ENCODE measurements at regions not wholly inside any gene's neighbourhood (a gene's known extent, or its start where the extent isn't known, plus 50 kb on each side); places are given as distances from the start of the nearest gene placed in this dataset.
"Not testable (repeated sequence)": the region's sequence is repeated elsewhere in the genome, so short reads cannot be mapped to it uniquely, and the experiment has no call there.

DNA sequence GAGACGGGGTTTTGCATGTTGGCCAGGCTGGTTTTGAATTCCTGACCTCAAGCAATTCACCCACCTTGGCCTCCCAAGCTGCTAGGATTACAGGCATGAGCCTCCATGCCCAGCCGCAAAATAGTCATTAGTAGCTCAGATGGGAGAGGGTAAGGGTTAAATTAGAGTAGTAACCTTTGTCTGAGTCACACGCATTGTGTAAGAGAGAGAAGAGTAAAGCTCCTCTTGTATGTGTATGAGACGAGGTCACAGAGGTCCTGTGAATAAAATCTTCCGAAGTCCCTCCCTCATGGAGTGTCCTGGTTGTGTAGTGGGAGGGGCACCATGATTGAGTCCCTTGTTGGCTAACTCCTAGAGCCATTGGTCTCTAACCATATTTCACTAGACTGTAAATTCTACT lies 85.2 kb upstream of the CDC14C start:
- H3K9me3 Mint-ChIP-seq = no peaks in the 10 kb centered on the region
- no peak overlapping the region for H3K27ac ChIP-seq (ENCODE audit: low read depth, low read length)
- H3K9me3 ChIP-seq (ENCODE audit: control insufficient read depth, low read length) = no peaks in the 10 kb centered on the region
- no peaks in the 10 kb centered on the region for H3K4me1 ChIP-seq (ENCODE audit: control insufficient read depth, insufficient read depth, low read length)
- 81 to 87% methylated on average over 4 to 5 of the region's 5 CpGs for WGBS, 2 experiments (ENCODE audit: insufficient coverage in 1 of 2, insufficient read length in 1 of 2)
- TF ChIP-seq, protein P1, sequence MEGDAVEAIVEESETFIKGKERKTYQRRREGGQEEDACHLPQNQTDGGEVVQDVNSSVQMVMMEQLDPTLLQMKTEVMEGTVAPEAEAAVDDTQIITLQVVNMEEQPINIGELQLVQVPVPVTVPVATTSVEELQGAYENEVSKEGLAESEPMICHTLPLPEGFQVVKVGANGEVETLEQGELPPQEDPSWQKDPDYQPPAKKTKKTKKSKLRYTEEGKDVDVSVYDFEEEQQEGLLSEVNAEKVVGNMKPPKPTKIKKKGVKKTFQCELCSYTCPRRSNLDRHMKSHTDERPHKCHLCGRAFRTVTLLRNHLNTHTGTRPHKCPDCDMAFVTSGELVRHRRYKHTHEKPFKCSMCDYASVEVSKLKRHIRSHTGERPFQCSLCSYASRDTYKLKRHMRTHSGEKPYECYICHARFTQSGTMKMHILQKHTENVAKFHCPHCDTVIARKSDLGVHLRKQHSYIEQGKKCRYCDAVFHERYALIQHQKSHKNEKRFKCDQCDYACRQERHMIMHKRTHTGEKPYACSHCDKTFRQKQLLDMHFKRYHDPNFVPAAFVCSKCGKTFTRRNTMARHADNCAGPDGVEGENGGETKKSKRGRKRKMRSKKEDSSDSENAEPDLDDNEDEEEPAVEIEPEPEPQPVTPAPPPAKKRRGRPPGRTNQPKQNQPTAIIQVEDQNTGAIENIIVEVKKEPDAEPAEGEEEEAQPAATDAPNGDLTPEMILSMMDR (conservative IDR thresholded peaks at IDR 0.05) = no peak
- H3K27me3 ChIP-seq (ENCODE audit: control insufficient read depth, insufficient read depth, low read length, poor library complexity, severe bottlenecking) = no peaks in the 10 kb centered on the region
- H3K27me3 Mint-ChIP-seq (ENCODE audit: insufficient read depth) = no peaks in the 10 kb centered on the region
- H3K36me3 ChIP-seq (ENCODE audit: control insufficient read depth, insufficient read depth, low read length) = no peaks in the 10 kb centered on the region
- H3K27ac Mint-ChIP-seq = no peak overlapping the region
- no peak overlapping the region for H3K9ac ChIP-seq (ENCODE audit: extremely low read depth, low read length, poor library complexity, severe bottlenecking)
- no peaks in the 10 kb centered on the region for H3K36me3 Mint-ChIP-seq (ENCODE audit: low read depth)
- H3K4me3 Mint-ChIP-seq = no peak overlapping the region
- DNase-seq = no peak
- no peak overlapping the region for H3K4me3 ChIP-seq (ENCODE audit: low read length)
- H3K4me1 Mint-ChIP-seq = no peaks in the 10 kb centered on the region

DNA sequence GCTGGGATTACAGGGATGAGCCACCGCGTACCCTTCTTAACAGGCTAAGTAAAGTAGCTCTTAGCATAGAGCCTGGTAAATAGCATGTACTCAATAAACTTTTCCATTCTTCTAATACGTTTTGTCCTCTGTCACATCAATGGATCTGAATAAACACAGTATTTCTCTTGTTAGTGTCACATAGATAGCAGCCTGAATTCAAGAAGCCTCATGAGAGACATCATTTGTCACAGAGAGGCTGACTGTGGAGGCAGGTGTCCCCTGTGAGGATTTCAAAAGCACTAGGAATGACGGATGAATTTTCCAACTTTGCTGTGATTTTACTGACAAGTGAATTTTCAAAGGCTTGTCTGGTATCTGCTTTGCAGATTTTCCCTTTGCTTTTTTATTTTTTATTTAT lies 82.6 kb upstream of the CDC14C start:
- Histone ChIP-seq H3K4me3 (ENCODE audit: low read length) (no peak overlapping the region), H3K9ac (ENCODE audit: extremely low read depth, low read length, poor library complexity, severe bottlenecking) (no peak overlapping the region), H3K27me3 (ENCODE audit: control insufficient read depth, insufficient read depth, low read length, poor library complexity, severe bottlenecking) (no peaks in the 10 kb centered on the region), H3K27ac (ENCODE audit: low read depth, low read length) (no peak overlapping the region), H3K4me1 (ENCODE audit: control insufficient read depth, insufficient read depth, low read length) (no peaks in the 10 kb centered on the region), H3K36me3 (ENCODE audit: control insufficient read depth, insufficient read depth, low read length) (no peaks in the 10 kb centered on the region), H3K9me3 (ENCODE audit: control insufficient read depth, low read length) (no peaks in the 10 kb centered on the region)
- WGBS, 2 experiments (ENCODE audit: insufficient coverage in 1 of 2, insufficient read length in 1 of 2) = 92 to 93% methylated on average over 4 of the region's 4 CpGs
- peaks cover 9% of the 10 kb centered on the region for H3K9me3 Mint-ChIP-seq
- TF ChIP-seq, protein P1 (conservative IDR thresholded peaks at IDR 0.05) = no peak
- H3K4me1 Mint-ChIP-seq = no peaks in the 10 kb centered on the region
- H3K27me3 Mint-ChIP-seq (ENCODE audit: insufficient read depth) = no peaks in the 10 kb centered on the region
- no peaks in the 10 kb centered on the region for H3K36me3 Mint-ChIP-seq (ENCODE audit: low read depth)
- no peak overlapping the region for H3K4me3 Mint-ChIP-seq
- H3K27ac Mint-ChIP-seq = no peak overlapping the region
- DNase-seq = no peak

- H3K9me3 Mint-ChIP-seq = peaks cover 12% of the 10 kb centered on the region
- DNase-seq = no peak
- Histone ChIP-seq H3K36me3 (ENCODE audit: control insufficient read depth, insufficient read depth, low read length) (no peaks in the 10 kb centered on the region), H3K4me3 (ENCODE audit: low read length) (no peak overlapping the region), H3K9me3 (ENCODE audit: control insufficient read depth, low read length) (no peaks in the 10 kb centered on the region), H3K27me3 (ENCODE audit: control insufficient read depth, insufficient read depth, low read length, poor library complexity, severe bottlenecking) (no peaks in the 10 kb centered on the region), H3K9ac (ENCODE audit: extremely low read depth, low read length, poor library complexity, severe bottlenecking) (no peak overlapping the region), H3K4me1 (ENCODE audit: control insufficient read depth, insufficient read depth, low read length) (no peaks in the 10 kb centered on the region), H3K27ac (ENCODE audit: low read depth, low read length) (no peak overlapping the region)
- TF ChIP-seq, protein P1 (conservative IDR thresholded peaks at IDR 0.05) = no peak
- H3K36me3 Mint-ChIP-seq (ENCODE audit: low read depth) = no peaks in the 10 kb centered on the region
- WGBS, 2 experiments (ENCODE audit: insufficient coverage in 1 of 2, insufficient read length in 1 of 2) = 94 to 96% methylated on average over 16 to 41 of the region's 45 CpGs
- H3K4me1 Mint-ChIP-seq = no peaks in the 10 kb centered on the region
- H3K27ac Mint-ChIP-seq = no peak overlapping the region
- H3K4me3 Mint-ChIP-seq = no peak overlapping the region
- H3K27me3 Mint-ChIP-seq (ENCODE audit: insufficient read depth) = no peaks in the 10 kb centered on the region
These were observed 76.4 kb upstream of the CDC14C start for GRCh38 chr7:48847917-48848316.

- not testable (repeated sequence) for H3K36me3 Mint-ChIP-seq (ENCODE audit: low read depth); H3K4me1 Mint-ChIP-seq; H3K27me3 ChIP-seq (ENCODE audit: control insufficient read depth, insufficient read depth, low read length, poor library complexity, severe bottlenecking); H3K9ac ChIP-seq (ENCODE audit: extremely low read depth, low read length, poor library complexity, severe bottlenecking); H3K36me3 ChIP-seq (ENCODE audit: control insufficient read depth, insufficient read depth, low read length); DNase-seq; H3K27ac ChIP-seq (ENCODE audit: low read depth, low read length); H3K27ac Mint-ChIP-seq; H3K4me3 ChIP-seq (ENCODE audit: low read length); H3K27me3 Mint-ChIP-seq (ENCODE audit: insufficient read depth); H3K4me3 Mint-ChIP-seq; H3K9me3 ChIP-seq (ENCODE audit: control insufficient read depth, low read length); H3K4me1 ChIP-seq (ENCODE audit: control insufficient read depth, insufficient read depth, low read length)
- peaks cover 15% of the 10 kb centered on the region for H3K9me3 Mint-ChIP-seq
These were observed 63.9 kb upstream of the CDC14C start for GRCh38 chr7:48860447-48860846.

Data from endodermal cell (in vitro differentiated cells).